SK-N-SH treated with all-trans-retinoic acid at 6 μM for 48 hours (cell line): ENCODE measurements at regions not wholly inside any gene's neighbourhood (a gene's known extent, or its start where the extent isn't known, plus 50 kb on each side); places are given as distances from the start of the nearest gene placed in this dataset.

Experiments
- ATAC-seq: fragments of 200-7000 bp; cut with Tn5 transposase; 3 replicates; pipeline ENCODE4 v1.9.1; 2020; ENCODE audit warnings: mild to moderate bottlenecking, moderate library complexity
- ARNTL ChIP-seq: fragments of 450-650 bp; formaldehyde crosslinking; IDR thresholded peaks from 2 replicates; pipeline ENCODE4 v1.5.0; 2020; ENCODE audit warnings: low read depth, mild to moderate bottlenecking, moderate library complexity, borderline replicate concordance
- BACH2 ChIP-seq: fragments of 250-450 bp; sonication (Bioruptor Pico); IDR thresholded peaks from 2 replicates; pipeline ENCODE4 v1.9.0; 2021; ENCODE audit warnings: mild to moderate bottlenecking, borderline replicate concordance
- CREB5 ChIP-seq: fragments of 250-450 bp; sonication (Bioruptor Pico); IDR thresholded peaks from 2 replicates; pipeline ENCODE4 v1.5.1; 2020; ENCODE audit warnings: low read depth, mild to moderate bottlenecking, moderate library complexity
- CSDC2 ChIP-seq: fragments of 250-450 bp; sonication (Bioruptor Pico); IDR thresholded peaks from 2 replicates; pipeline ENCODE4 v1.5.0; 2020; ENCODE audit warnings: mild to moderate bottlenecking, moderate library complexity
- ESRRG ChIP-seq: fragments of 250-450 bp; sonication (Bioruptor Pico); IDR thresholded peaks from 2 replicates; pipeline ENCODE4 v1.6.1; 2021; ENCODE audit warnings: mild to moderate bottlenecking
- GLIS3 ChIP-seq: fragments of 250-450 bp; sonication (Bioruptor Pico); IDR thresholded peaks from 2 replicates; pipeline ENCODE4 v1.5.0; 2020; ENCODE audit warnings: mild to moderate bottlenecking, moderate library complexity
- ISL1 ChIP-seq: fragments of 250-450 bp; sonication (Bioruptor Pico); IDR thresholded peaks from 2 replicates; pipeline ENCODE4 v2.1.2; 2022; ENCODE audit warnings: mild to moderate bottlenecking, moderate library complexity
- PATZ1 ChIP-seq: fragments of 250-450 bp; sonication (Bioruptor Pico); IDR thresholded peaks from 2 replicates; pipeline ENCODE4 v1.8.0; 2020; ENCODE audit warnings: mild to moderate bottlenecking, moderate library complexity, borderline replicate concordance
- POU6F1 ChIP-seq: fragments of 250-450 bp; sonication (Bioruptor Pico); IDR thresholded peaks from 2 replicates; pipeline ENCODE4 v1.8.0; 2021; ENCODE audit warnings: low read depth, mild to moderate bottlenecking, moderate library complexity, borderline replicate concordance
- PPARA ChIP-seq: fragments of 250-450 bp; sonication (Bioruptor Pico); IDR thresholded peaks from 2 replicates; pipeline ENCODE4 v1.5.0; 2020; ENCODE audit warnings: mild to moderate bottlenecking, borderline replicate concordance
- RARB ChIP-seq: fragments of 250-450 bp; sonication (Bioruptor Pico); IDR thresholded peaks from 2 replicates; pipeline ENCODE4 v1.8.0; 2021; ENCODE audit warnings: mild to moderate bottlenecking, moderate library complexity
- SNAI2 ChIP-seq: fragments of 250-450 bp; sonication (Bioruptor Pico); IDR thresholded peaks from 2 replicates; pipeline ENCODE4 v1.5.0; 2020; ENCODE audit warnings: mild to moderate bottlenecking, moderate library complexity
- TCF4 ChIP-seq: fragments of 250-450 bp; sonication (Bioruptor Pico); IDR thresholded peaks from 2 replicates; pipeline ENCODE4 v1.8.0; 2021; ENCODE audit warnings: mild to moderate bottlenecking, moderate library complexity, borderline replicate concordance
- TOX ChIP-seq: fragments of 250-450 bp; sonication (Bioruptor Pico); IDR thresholded peaks from 2 replicates; pipeline ENCODE4 v1.8.0; 2021; ENCODE audit warnings: mild to moderate bottlenecking, moderate library complexity, borderline replicate concordance
- ZC3H10 ChIP-seq: fragments of 250-450 bp; sonication (Bioruptor Pico); IDR thresholded peaks from 2 replicates; pipeline ENCODE4 v1.5.1; 2021; ENCODE audit warnings: mild to moderate bottlenecking, moderate library complexity
- ZFP3 ChIP-seq: fragments of 250-450 bp; sonication (Bioruptor Pico); IDR thresholded peaks from 2 replicates; pipeline ENCODE4 v1.5.0; 2020; ENCODE audit warnings: mild to moderate bottlenecking, moderate library complexity
- ZFP30 ChIP-seq: fragments of 450-650 bp; formaldehyde crosslinking; IDR thresholded peaks from 2 replicates; pipeline ENCODE4 v1.5.0; 2022; ENCODE audit warnings: mild to moderate bottlenecking, moderate library complexity
- ZNF565 ChIP-seq: fragments of 450-650 bp; formaldehyde crosslinking; conservative IDR thresholded peaks from 2 replicates; pipeline ENCODE4 v1.5.0; 2020; ENCODE audit warnings: low read depth, mild to moderate bottlenecking, moderate library complexity
- ZNF70 ChIP-seq: fragments of 450-650 bp; formaldehyde crosslinking; IDR thresholded peaks from 2 replicates; pipeline ENCODE4 v1.5.0; 2020; ENCODE audit warnings: mild to moderate bottlenecking, moderate library complexity
- ZNF8 ChIP-seq: fragments of 450-650 bp; formaldehyde crosslinking; IDR thresholded peaks from 2 replicates; pipeline ENCODE4 v1.5.0; 2020; ENCODE audit warnings: mild to moderate bottlenecking, moderate library complexity

DNA sequence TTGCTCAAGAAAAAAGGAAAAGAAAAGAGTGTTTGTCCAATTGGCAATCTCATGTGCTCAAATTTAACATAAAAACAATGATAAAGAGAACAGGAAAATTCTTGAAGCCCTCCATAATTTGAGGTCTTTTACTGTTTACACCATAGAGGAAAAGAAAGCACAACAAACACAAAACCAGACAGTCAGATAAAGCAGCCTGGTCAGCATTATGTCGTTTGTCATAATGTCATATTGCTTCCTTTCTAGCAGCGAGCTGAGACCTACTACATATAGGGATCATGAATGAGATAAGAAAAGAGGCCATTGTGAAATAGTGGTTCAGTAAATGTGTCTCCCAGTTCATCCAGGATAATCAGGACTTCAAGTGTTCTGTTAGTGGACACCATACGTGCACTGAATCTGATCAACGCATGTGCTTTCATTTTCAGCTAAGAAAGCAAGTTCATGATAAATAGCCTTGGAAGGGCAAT lies 64.7 kb upstream of the SELENOP start:
- TF ChIP-seq RARB (CRISPR knock-in tag) (no peak), PATZ1 (no peak), ZFP3 (no peak), TCF4 (CRISPR knock-in tag) (no peak), ZNF8 (CRISPR knock-in tag) (no peak), TOX (CRISPR knock-in tag) (no peak), ZNF565 (CRISPR knock-in tag) (no peak), PPARA (CRISPR knock-in tag) (no peak), POU6F1 (CRISPR knock-in tag) (no peak)
- ATAC-seq, result no peak

DNA sequence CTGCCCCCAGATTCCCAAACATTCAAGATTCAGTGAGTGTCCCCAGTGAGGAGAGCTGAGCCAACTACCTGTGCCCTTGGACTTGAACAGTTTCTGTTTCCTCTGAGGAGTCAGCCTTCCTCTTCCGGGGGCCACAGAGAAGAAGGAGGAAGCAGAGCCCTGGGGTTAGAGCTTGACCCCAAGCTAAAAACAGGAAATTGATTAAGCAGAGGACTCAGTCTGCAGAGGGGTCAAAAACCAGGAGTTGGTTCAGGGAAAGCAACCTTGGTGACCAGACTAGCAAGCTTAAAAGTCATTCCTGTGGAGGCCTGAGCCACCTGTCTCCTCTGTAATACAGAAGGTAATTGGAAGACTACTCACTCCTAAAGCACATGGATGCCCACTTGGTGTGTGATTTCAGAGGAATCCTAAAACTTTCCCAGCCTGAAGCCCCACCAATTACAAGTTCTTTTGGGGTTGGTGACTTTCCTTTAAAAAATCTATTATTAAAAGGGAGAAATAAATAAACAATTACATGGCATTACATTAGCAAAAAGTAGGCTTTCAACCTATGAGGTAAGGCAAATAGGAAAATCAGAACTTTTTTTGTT lies 64.2 kb upstream of the SELENOP start:
- ATAC-seq, result no peak
- TF ChIP-seq RARB (CRISPR knock-in tag), result no peak
- no peak for TF ChIP-seq ISL1 (CRISPR knock-in tag)
- TF ChIP-seq ZC3H10, result no peak
- TF ChIP-seq SNAI2 (CRISPR knock-in tag), result no peak
- no peak for TF ChIP-seq ESRRG
- TF ChIP-seq GLIS3 (CRISPR knock-in tag), result no peak
- TF ChIP-seq ZNF565 (CRISPR knock-in tag), result no peak
- TF ChIP-seq ZNF8 (CRISPR knock-in tag), result no peak

DNA sequence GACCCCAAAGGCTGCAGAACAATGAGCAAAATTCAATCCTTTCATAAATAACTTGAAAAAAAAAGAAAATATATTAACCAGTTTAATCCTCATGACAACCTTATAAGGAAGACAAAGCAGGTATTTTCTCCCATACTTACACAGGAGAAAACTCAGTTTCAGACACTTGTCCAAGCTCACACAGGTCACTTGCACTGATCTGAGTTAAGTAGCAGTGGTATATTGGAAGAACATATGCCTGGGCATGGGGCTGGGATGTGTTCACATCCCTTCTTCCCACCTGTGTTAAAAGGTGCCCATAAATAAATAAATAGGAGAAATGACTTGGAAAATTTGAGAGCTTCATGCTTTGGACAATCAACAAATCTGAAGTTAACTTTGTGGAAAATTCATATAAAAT lies 63.5 kb upstream of the SELENOP start:
- no peak for ATAC-seq
- TF ChIP-seq ZNF565 (CRISPR knock-in tag), result no peak
- TF ChIP-seq ISL1 (CRISPR knock-in tag), result no peak
- no peak for TF ChIP-seq RARB (CRISPR knock-in tag)
- TF ChIP-seq CREB5 (CRISPR knock-in tag), result no peak
- no peak for TF ChIP-seq ZFP30 (CRISPR knock-in tag)
- TF ChIP-seq TOX (CRISPR knock-in tag), result no peak
- no peak for TF ChIP-seq BACH2 (CRISPR knock-in tag)

DNA sequence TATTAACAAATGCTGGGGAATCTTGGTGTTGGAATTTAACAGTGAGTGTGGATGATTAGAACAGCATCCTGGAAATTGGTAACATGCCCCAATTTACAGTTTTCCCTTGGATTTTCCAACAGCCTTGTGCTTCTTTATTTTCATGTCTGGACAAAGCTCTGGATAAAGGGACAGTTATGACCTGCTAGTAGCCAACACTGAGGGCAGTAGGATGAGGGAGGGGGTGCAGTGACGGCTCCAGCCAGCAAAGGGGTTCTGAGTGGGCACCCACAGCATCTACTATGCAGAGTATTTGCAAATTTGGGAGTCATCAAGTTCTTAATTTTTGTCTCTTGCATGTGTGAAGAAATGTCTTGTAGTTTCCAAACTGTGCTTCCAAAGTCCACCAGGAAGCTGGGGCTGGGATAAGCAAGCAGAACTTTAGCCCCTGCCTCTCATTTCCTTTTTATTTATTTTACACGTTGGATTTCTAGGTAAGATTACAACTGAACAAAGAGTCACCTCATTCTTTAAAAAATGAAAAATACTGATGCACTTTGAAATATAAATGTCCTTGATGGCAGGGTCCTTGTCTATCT lies 63.0 kb upstream of the SELENOP start:
- ATAC-seq, result no peak
- TF ChIP-seq TOX (CRISPR knock-in tag) (no peak), ZFP3 (no peak), BACH2 (CRISPR knock-in tag) (no peak), CSDC2 (no peak), ZNF70 (CRISPR knock-in tag) (no peak), PPARA (CRISPR knock-in tag) (no peak), ZNF565 (CRISPR knock-in tag) (no peak), ESRRG (no peak), TCF4 (CRISPR knock-in tag) (no peak), ARNTL (CRISPR knock-in tag) (no peak)

GRCh38 chr5:42872865-42873264 lies 61.2 kb upstream of the SELENOP start:
- ATAC-seq, result no peak
- TF ChIP-seq RARB (CRISPR knock-in tag) (no peak), ZNF70 (CRISPR knock-in tag) (no peak), TCF4 (CRISPR knock-in tag) (no peak), CSDC2 (no peak), ARNTL (CRISPR knock-in tag) (no peak), ZNF8 (CRISPR knock-in tag) (no peak), ZFP30 (CRISPR knock-in tag) (no peak), POU6F1 (CRISPR knock-in tag) (no peak), PATZ1 (no peak), BACH2 (CRISPR knock-in tag) (no peak), CREB5 (CRISPR knock-in tag) (no peak)
